ENCODE measurements at regions not wholly inside any gene's neighbourhood (a gene's known extent, or its start where the extent isn't known, plus 50 kb on each side); places are given as distances from the start of the nearest gene placed in this dataset.

- no peak for TF ChIP-seq POLR2AphosphoS5 (IDR thresholded peaks at IDR 0.05; ENCODE audit: control insufficient read depth, insufficient read depth, low read depth, low read length)
- no peak for TF ChIP-seq POLR2A (conservative IDR thresholded peaks at IDR 0.05)
- TF ChIP-seq NR1H2 (CRISPR knock-in tag; IDR thresholded peaks at IDR 0.05) = no peak
- TF ChIP-seq, protein P1, sequence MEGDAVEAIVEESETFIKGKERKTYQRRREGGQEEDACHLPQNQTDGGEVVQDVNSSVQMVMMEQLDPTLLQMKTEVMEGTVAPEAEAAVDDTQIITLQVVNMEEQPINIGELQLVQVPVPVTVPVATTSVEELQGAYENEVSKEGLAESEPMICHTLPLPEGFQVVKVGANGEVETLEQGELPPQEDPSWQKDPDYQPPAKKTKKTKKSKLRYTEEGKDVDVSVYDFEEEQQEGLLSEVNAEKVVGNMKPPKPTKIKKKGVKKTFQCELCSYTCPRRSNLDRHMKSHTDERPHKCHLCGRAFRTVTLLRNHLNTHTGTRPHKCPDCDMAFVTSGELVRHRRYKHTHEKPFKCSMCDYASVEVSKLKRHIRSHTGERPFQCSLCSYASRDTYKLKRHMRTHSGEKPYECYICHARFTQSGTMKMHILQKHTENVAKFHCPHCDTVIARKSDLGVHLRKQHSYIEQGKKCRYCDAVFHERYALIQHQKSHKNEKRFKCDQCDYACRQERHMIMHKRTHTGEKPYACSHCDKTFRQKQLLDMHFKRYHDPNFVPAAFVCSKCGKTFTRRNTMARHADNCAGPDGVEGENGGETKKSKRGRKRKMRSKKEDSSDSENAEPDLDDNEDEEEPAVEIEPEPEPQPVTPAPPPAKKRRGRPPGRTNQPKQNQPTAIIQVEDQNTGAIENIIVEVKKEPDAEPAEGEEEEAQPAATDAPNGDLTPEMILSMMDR (IDR thresholded peaks at IDR 0.05 in 2 of 3, conservative IDR thresholded peaks at IDR 0.05 in 1 of 3; ENCODE audit: insufficient read depth in 2 of 3, low read depth in 1 of 3, low read length in 3 of 3) = no peak
Measured at GRCh38 chr19:14317157-14317556, 64.1 kb upstream of the ADGRE5 start.

Measured in K562 (cell line).